Epithelial cell of proximal tubule (primary cell): ENCODE measurements at regions not wholly inside any gene's neighbourhood (a gene's known extent, or its start where the extent isn't known, plus 50 kb on each side); places are given as distances from the start of the nearest gene placed in this dataset.

ENCODE experiments used
- DNase-seq: peaks from one replicate; pipeline ENCODE4 v3.0.0-alpha.2; 2011; ENCODE audit warnings: low read depth
- H3K4me3 ChIP-seq: 2 replicates; pipeline ENCODE4 v1.5.1; 2011; ENCODE audit warnings: low read depth, mild to moderate bottlenecking, low read length
- TF ChIP-seq, protein P1 (sequence below): conservative IDR thresholded peaks from 2 replicates; pipeline ENCODE4 v1.5.1; 2012; ENCODE audit warnings: low read depth, mild to moderate bottlenecking, low read length

DNA sequence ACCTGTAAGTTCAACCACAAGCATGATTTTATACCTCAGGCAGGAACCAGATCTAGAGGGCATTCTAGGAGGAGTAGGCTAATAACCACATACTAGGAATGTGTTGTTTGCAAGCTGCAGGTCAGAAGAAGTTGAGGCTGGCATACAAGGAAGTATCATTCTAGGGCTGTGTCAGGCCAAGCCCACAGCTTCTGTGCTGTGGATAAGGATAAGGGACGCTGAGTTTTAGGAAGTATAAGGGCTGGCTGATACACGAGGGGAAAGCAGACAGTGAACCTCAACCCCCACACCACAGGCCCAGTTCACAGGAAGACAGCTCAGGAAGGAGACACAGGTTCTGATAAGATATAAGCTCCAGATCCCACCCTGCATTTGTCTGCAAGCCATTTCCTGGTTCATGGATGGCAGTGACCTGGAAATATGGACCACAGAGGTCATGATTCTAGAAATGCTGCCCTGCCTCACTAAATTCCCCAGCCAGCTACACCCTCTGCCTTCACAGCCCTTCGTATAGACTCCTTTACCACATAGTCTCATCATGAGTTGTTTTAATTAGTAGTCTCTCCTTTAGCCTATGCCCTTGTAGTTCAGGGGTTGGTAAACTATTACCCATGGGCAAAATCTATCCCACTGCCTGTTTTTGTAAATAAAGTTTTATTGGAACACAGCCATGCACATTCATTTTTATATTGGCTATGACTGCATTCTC is 260.7 kb downstream of the OPA1 start:
- no peak for DNase-seq
- H3K4me3 ChIP-seq = no peak overlapping the region

GRCh38 chr3:193857996-193858395 is 265.0 kb downstream of the OPA1 start:
- no peak overlapping the region for H3K4me3 ChIP-seq
- peak; percentile 72 for DNase-seq

More for the DNA sequence above, 260.7 kb downstream of the OPA1 start:
- TF ChIP-seq, protein P1, sequence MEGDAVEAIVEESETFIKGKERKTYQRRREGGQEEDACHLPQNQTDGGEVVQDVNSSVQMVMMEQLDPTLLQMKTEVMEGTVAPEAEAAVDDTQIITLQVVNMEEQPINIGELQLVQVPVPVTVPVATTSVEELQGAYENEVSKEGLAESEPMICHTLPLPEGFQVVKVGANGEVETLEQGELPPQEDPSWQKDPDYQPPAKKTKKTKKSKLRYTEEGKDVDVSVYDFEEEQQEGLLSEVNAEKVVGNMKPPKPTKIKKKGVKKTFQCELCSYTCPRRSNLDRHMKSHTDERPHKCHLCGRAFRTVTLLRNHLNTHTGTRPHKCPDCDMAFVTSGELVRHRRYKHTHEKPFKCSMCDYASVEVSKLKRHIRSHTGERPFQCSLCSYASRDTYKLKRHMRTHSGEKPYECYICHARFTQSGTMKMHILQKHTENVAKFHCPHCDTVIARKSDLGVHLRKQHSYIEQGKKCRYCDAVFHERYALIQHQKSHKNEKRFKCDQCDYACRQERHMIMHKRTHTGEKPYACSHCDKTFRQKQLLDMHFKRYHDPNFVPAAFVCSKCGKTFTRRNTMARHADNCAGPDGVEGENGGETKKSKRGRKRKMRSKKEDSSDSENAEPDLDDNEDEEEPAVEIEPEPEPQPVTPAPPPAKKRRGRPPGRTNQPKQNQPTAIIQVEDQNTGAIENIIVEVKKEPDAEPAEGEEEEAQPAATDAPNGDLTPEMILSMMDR = no peak

DNA sequence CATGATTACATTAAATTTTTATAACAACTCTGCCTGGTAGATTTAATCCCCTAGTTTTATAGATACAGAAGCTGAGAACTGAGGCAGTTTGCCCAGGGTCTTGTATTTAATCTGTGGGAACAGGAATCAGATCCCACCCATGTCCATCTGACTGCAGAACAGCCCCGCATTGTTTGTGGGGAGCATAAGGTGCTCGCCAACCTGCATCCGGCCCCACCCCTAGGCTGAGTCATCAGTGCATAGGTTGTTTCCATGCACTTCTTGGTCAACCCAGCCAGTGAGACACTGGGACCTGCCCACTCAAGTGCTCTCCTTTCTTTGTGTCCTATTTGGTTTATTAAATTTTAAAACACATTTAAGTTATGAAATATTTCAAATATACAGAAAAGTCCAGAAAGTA is 266.2 kb downstream of the OPA1 start:
- TF ChIP-seq, protein P1 = no peak
- no peak for DNase-seq
- no peak overlapping the region for H3K4me3 ChIP-seq

More at GRCh38 chr3:193857996-193858395, 265.0 kb downstream of the OPA1 start:
- TF ChIP-seq, protein P1 = no peak

DNA sequence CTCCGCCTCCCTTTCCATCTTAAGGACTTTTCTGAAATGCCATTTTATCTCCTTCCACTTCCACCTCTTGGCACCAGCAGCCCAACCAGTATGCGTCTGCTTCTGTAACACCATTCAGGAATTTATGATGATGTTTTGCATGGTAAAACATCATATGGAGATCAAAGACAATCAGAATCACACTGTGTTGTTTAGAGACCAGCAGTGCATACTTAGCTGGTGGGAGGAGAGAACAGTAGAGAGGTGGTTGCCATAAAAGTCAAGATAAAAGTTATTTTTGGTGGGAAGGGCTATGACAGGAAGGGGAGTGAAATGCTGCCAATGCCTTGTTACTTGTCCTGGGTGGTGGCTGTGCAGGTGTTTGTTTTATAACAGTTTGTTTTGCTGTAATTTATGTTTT is 268.0 kb downstream of the OPA1 start:
- no peak for DNase-seq
- H3K4me3 ChIP-seq = no peak overlapping the region
- TF ChIP-seq, protein P1 = no peak

DNA sequence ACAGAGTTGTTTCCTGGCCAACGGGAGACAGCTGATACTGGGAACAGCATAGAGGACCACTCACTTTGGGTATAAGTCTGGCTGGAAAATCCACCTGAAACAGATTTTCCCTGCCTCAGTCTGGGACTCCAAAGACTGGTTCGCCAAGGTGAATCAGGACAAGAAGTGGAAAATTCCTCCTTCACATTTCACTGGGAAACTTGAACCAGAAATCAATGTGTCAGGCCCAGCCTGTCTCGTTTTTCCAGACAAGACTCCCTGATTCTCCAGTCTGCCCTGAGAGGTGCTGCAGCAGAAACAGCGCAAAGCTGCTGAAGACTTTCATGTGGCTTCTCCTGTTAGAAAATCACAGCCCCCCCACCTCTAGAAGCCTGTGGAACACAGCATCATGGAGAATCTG is 269.8 kb downstream of the OPA1 start:
- no peak overlapping the region for H3K4me3 ChIP-seq
- no peak for DNase-seq
- TF ChIP-seq, protein P1 = no peak

DNA sequence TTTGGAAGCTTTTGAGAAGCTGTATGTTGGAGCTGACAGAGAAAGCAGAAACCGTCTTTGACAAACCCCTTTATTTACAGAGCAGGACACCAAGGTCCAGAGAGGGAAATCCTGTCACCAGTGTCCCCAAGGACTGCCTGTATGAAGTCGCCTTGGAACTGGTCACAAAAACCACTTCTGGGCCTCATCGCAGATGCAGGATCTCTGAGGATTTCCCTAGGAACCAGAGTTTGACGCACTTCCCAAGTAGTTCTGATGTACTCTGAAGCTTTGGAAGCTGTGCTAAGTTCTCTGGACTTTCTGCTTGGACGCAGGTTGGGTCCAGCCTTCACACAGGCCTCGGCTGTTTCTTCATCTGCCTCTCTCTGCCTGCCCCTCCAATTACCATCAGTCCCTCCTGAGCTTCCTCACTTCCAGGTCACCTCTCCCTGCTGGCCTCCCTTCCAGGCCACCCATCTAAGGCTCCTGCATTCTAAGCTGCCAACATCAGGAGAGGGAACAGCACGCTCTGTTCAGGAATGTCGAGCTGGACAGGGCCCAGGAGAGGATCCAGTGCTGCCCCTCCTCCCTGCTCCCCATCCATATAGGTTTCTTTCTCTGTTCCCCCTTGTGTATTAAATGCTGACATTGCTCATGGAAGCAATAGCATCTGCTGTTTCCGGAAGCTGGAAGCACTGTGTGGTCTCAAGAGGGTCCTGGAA is 270.8 kb downstream of the OPA1 start:
- no peak overlapping the region for H3K4me3 ChIP-seq
- TF ChIP-seq, protein P1 = no peak
- no peak for DNase-seq
